Gastroesophageal sphincter (tissue), 4 donors: ENCODE measurements at regions not wholly inside any gene's neighbourhood (a gene's known extent, or its start where the extent isn't known, plus 50 kb on each side); places are given as distances from the start of the nearest gene placed in this dataset.

Experiments used
- ATAC-seq: fragments of 150-250 bp; one replicate; pipeline ENCODE4 v1.9.1; 2016; ENCODE audit warnings: mild to moderate bottlenecking, moderate library complexity
- H3K27ac ChIP-seq, 4 donors: fragments of 200-600 bp; sonication (generic) in 3 of 4; 1 replicate in 3 of 4; 2 replicates in 1 of 4; pipeline ENCODE4 v1.5.1; 2016 to 2019
- H3K27me3 ChIP-seq: fragments of 200-600 bp; sonication (generic); one replicate; pipeline ENCODE4 v1.5.1; 2019
- H3K36me3 ChIP-seq, 2 donors: fragments of 200-600 bp; sonication (generic); one replicate each; pipeline ENCODE4 v1.5.1; 2019; ENCODE audit warnings: control low read depth in 1 of 2
- H3K4me1 ChIP-seq, 3 donors: fragments of 200-600 bp; sonication (generic); 1 replicate in 2 of 3; 2 replicates in 1 of 3; pipeline ENCODE4 v1.5.1; 2016 to 2019; ENCODE audit warnings: control low read depth in 2 of 3
- H3K4me3 ChIP-seq, 2 donors: fragments of 200-600 bp; sonication (generic); one replicate each; pipeline ENCODE4 v1.5.1; 2019; ENCODE audit warnings: mild to moderate bottlenecking in 1 of 2, moderate library complexity in 1 of 2
- H3K9me3 ChIP-seq, 3 donors: fragments of 200-600 bp; sonication (generic); one replicate each; pipeline ENCODE4 v1.5.1; 2017 to 2019; ENCODE audit warnings: control low read depth in 2 of 3
- CTCF ChIP-seq, 4 experiments: fragments of 200-600 bp in 2 of 4; fragments of 450-650 bp in 2 of 4; sonication (generic) in 1 of 4; IDR thresholded peaks; one replicate each; pipeline ENCODE4 v1.5.1; 2017 to 2019; ENCODE audit warnings: antibody characterized with exemption in 4 of 4, mild to moderate bottlenecking in 2 of 4, moderate library complexity in 2 of 4
- EP300 ChIP-seq: sonication (generic); formaldehyde crosslinking; IDR thresholded peaks from one replicate; pipeline ENCODE4 v1.6.1; 2017; ENCODE audit warnings: antibody characterized with exemption, mild to moderate bottlenecking
- POLR2A ChIP-seq, 2 donors: fragments of 450-650 bp; IDR thresholded peaks; one replicate each; pipeline ENCODE4 v1.6.1; 2017; ENCODE audit warnings: antibody characterized with exemption in 2 of 2, mild to moderate bottlenecking in 2 of 2, moderate library complexity in 1 of 2
- POLR2AphosphoS5 ChIP-seq: sonication (generic); formaldehyde crosslinking; IDR thresholded peaks from one replicate; pipeline ENCODE4 v1.6.1; 2017; ENCODE audit warnings: antibody characterized with exemption
- WGBS, 2 donors: methylation state at CpG; one replicate each; pipeline ENCODE4 v1.1.5; 2018; ENCODE audit warnings: low coverage in 1 of 2; 5-methylcytosine and 5-hydroxymethylcytosine counted together

- Histone ChIP-seq H3K9me3 (no peaks in the 10 kb centered on the region), H3K36me3 (no peaks in the 10 kb centered on the region), H3K27me3 (no peaks in the 10 kb centered on the region), H3K27ac (peak overlapping the region in 2 of 4 donors; percentile 28 to 42), H3K4me1 (peaks cover 0 to 21% (median 4%) of the 10 kb centered on the region in 3 donors), H3K4me3 (peak overlapping the region; percentile 50 to 56)
- 4 to 5% methylated on average over 5 to 6 of the region's 8 CpGs for WGBS, 2 donors
- no peak for TF ChIP-seq POLR2AphosphoS5
- no peak for ATAC-seq
Measured at GRCh38 chr3:107928084-107928445, 162.8 kb downstream of the CD47 start.

GRCh38 chr3:107927361-107928083 lies 163.3 kb downstream of the CD47 start:
- WGBS, 2 donors = 0 to 3% methylated on average over 22 to 24 of the region's 55 CpGs
- peak overlapping the region in 2 of 4 donors; percentile 28 to 42 for H3K27ac ChIP-seq

DNA sequence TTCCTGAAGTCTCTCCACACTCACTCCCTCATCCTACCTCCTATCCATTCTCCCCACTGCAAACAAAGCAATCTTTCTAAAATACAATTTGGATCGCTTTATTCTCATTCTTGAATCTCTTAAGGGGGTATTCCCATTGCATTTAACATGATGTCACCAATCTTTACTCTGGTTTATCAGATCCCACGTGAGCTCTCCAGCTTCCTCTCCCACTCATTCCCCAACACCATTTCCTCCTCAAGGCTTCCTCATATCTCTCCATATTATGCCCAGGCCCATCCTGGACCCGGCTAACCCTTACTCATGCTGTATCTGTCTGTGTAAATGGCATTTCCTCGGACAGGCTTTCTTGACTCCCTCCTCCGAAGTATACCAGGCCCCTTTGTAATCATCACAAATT lies 165.0 kb downstream of the CD47 start:
- no peaks in the 10 kb centered on the region for H3K36me3 ChIP-seq
- no peak for ATAC-seq
- peaks cover 0 to 21% (median 4%) of the 10 kb centered on the region in 3 donors for H3K4me1 ChIP-seq
- H3K27me3 ChIP-seq = no peaks in the 10 kb centered on the region
- 89 to 100% methylated on average over 5 of the region's 5 CpGs for WGBS, 2 donors
- TF ChIP-seq POLR2AphosphoS5 (no peak), EP300 (no peak), CTCF (IDR thresholded peaks at IDR 0.05) (no peak), POLR2A (IDR thresholded peaks at IDR 0.05) (no peak)
- no peaks in the 10 kb centered on the region for H3K9me3 ChIP-seq
- no peak overlapping the region for H3K4me3 ChIP-seq
- H3K27ac ChIP-seq = no peak overlapping the region

More at GRCh38 chr3:107927361-107928083, 163.3 kb downstream of the CD47 start:
- peak; percentile 89 for ATAC-seq
- Histone ChIP-seq H3K4me1 (peaks cover 0 to 21% (median 4%) of the 10 kb centered on the region in 3 donors), H3K9me3 (no peaks in the 10 kb centered on the region), H3K27me3 (no peaks in the 10 kb centered on the region), H3K4me3 (peak overlapping the region; percentile 50 to 56), H3K36me3 (no peaks in the 10 kb centered on the region)
- TF ChIP-seq POLR2A (IDR thresholded peaks at IDR 0.05) = no peak
- no peak for TF ChIP-seq EP300
- TF ChIP-seq CTCF (IDR thresholded peaks at IDR 0.05) = peak; percentile 76 to 95 (median 85)
- TF ChIP-seq POLR2AphosphoS5 = peak; percentile 24

- H3K27ac ChIP-seq = no peak overlapping the region
- 78% methylated on average over 1 of the region's 1 CpG; no CpG with 5 or more reads in 1 of the 2 donors for WGBS, 2 donors
- H3K36me3 ChIP-seq = no peaks in the 10 kb centered on the region
- ATAC-seq = no peak
- no peaks in the 10 kb centered on the region for H3K9me3 ChIP-seq
- H3K4me3 ChIP-seq = no peak overlapping the region
- TF ChIP-seq EP300 (no peak), CTCF (IDR thresholded peaks at IDR 0.05) (no peak), POLR2A (IDR thresholded peaks at IDR 0.05) (no peak), POLR2AphosphoS5 (no peak)
- no peaks in the 10 kb centered on the region for H3K27me3 ChIP-seq
- H3K4me1 ChIP-seq = no peaks in the 10 kb centered on the region
Measured at GRCh38 chr3:107921038-107921437, 169.8 kb downstream of the CD47 start.

GRCh38 chr3:107920538-107920937 lies 170.3 kb downstream of the CD47 start:
- TF ChIP-seq POLR2AphosphoS5 (no peak), CTCF (IDR thresholded peaks at IDR 0.05) (no peak), POLR2A (IDR thresholded peaks at IDR 0.05) (no peak), EP300 (no peak)
- no peaks in the 10 kb centered on the region for H3K9me3 ChIP-seq
- ATAC-seq = no peak
- WGBS, 2 donors = 76% methylated on average over 2 of the region's 2 CpGs
- H3K36me3 ChIP-seq = no peaks in the 10 kb centered on the region
- H3K4me1 ChIP-seq = no peaks in the 10 kb centered on the region
- no peaks in the 10 kb centered on the region for H3K27me3 ChIP-seq
- no peak overlapping the region for H3K27ac ChIP-seq
- no peak overlapping the region for H3K4me3 ChIP-seq
